GM12878 (cell line): ENCODE measurements at regions not wholly inside any gene's neighbourhood (a gene's known extent, or its start where the extent isn't known, plus 50 kb on each side); places are given as distances from the start of the nearest gene placed in this dataset.

Experiments
- ATAC-seq: fragments of 200-7000 bp; cut with Tn5 transposase; 3 replicates; pipeline ENCODE4 v1.9.1; 2020; ENCODE audit warnings: mild to moderate bottlenecking, moderate library complexity
- BruUV-seq: library from RNA; stranded (reverse); fragments of 400-500 nt; replicated peaks from 2 replicates; lab custom pipeline; 2021; lab: Mats Ljungman, UMichigan
- CTCF ChIA-PET: fragments of 300-600 bp; sonication (Branson Sonifier 250); formaldehyde crosslinking; extraction: SDS; loops from one replicate; lab custom pipeline; 2021; ENCODE audit warnings: inconsistent platforms; lab: Yijun Ruan, JAX
- POLR2A ChIA-PET: fragments of 350-600 bp; formaldehyde crosslinking; extraction: SDS; loops from one replicate; lab custom pipeline; 2021; ENCODE audit warnings: inconsistent platforms; lab: Charles Lee
- RAD21 ChIA-PET: fragments of 300-600 bp; sonication (Branson Sonifier 250); formaldehyde crosslinking; loops from one replicate; lab custom pipeline; 2023; ENCODE audit warnings: antibody characterized with exemption; ENCODE audit not compliant: unreplicated experiment; lab: Charles Lee
- SMC1A ChIA-PET: fragments of 300-600 bp; sonication (Branson Sonifier 250); formaldehyde crosslinking; loops from one replicate; lab custom pipeline; 2023; ENCODE audit not compliant: unreplicated experiment, uncharacterized antibody; lab: Charles Lee
- DNase-seq: peaks from one replicate; pipeline ENCODE4 v3.0.0-alpha.2; 2011; ENCODE audit warnings: low read depth, low spot score
- FAIRE-seq: peaks from 3 replicates; lab custom pipeline; 2011; peaks lifted over from hg19 to GRCh38; lab: Jason Lieb, UNC
- H2AFZ ChIP-seq: 2 replicates; pipeline ENCODE4 v1.6.0; 2011; ENCODE audit warnings: low read depth, low read length, control low read depth; ENCODE audit not compliant: control insufficient read depth
- H3K27ac ChIP-seq: 2 replicates; pipeline ENCODE4 v1.5.1; 2011; ENCODE audit warnings: control low read depth; ENCODE audit not compliant: control insufficient read depth, insufficient read depth
- H3K27me3 ChIP-seq, 2 experiments: replicated peaks in 1 of 2; 2 replicates each; pipeline versions ENCODE4 v1.6.0 to v1.6.1; 2011; ENCODE audit warnings: low read length in 1 of 2; ENCODE audit not compliant: control insufficient read depth in 2 of 2, insufficient read depth in 2 of 2
- H3K36me3 ChIP-seq, 2 experiments: 2 replicates each; pipeline ENCODE4 v1.5.1; 2011; ENCODE audit warnings: low read length in 1 of 2; ENCODE audit not compliant: control insufficient read depth in 2 of 2, insufficient read depth in 2 of 2
- H3K4me1 ChIP-seq: 2 replicates; pipeline ENCODE4 v1.6.1; 2011; ENCODE audit warnings: mild to moderate bottlenecking, low read length, moderate library complexity, mixed read lengths; ENCODE audit not compliant: control insufficient read depth, insufficient read depth
- H3K4me2 ChIP-seq: 2 replicates; pipeline ENCODE4 v1.6.0; 2011; ENCODE audit warnings: control low read depth; ENCODE audit not compliant: control insufficient read depth, insufficient read depth
- H3K4me3 ChIP-seq: fragments of 200-600 bp; sonication (generic); 2 replicates; pipeline ENCODE4 v1.5.1; 2016
- H3K79me2 ChIP-seq: 2 replicates; pipeline ENCODE4 v1.6.0; 2011; ENCODE audit warnings: low read length; ENCODE audit not compliant: control insufficient read depth, insufficient read depth
- H3K9ac ChIP-seq: 2 replicates; pipeline ENCODE4 v1.8.0; 2011; ENCODE audit warnings: low read length, control low read depth, mixed read lengths; ENCODE audit not compliant: control insufficient read depth, insufficient read depth
- H3K9me3 ChIP-seq: replicated peaks from 3 replicates; pipeline ENCODE4 v1.5.1; 2011; ENCODE audit warnings: mild to moderate bottlenecking, low read length; ENCODE audit not compliant: control insufficient read depth, insufficient read depth
- H4K20me1 ChIP-seq: 2 replicates; pipeline ENCODE4 v1.6.0; 2011; ENCODE audit not compliant: control insufficient read depth, insufficient read depth
- CBX3 ChIP-seq: fragments of 200-600 bp; sonication (generic); IDR thresholded peaks from 2 replicates; pipeline ENCODE4 v1.6.1; 2016; ENCODE audit warnings: low read depth, borderline replicate concordance
- HDGF ChIP-seq: fragments of 450-650 bp; IDR thresholded peaks from 2 replicates; pipeline ENCODE4 v1.6.1; 2016; ENCODE audit warnings: antibody characterized with exemption
- NFXL1 ChIP-seq: fragments of 450-650 bp; IDR thresholded peaks from 2 replicates; pipeline ENCODE4 v1.6.1; 2017; ENCODE audit warnings: antibody characterized with exemption, mild to moderate bottlenecking, borderline replicate concordance
- STAT3 ChIP-seq: IDR thresholded peaks from 2 replicates; pipeline ENCODE4 v1.6.1; 2011; ENCODE audit warnings: low read depth, low read length, improper control_type of control experiment
- ZBTB40 ChIP-seq: fragments of 450-650 bp; IDR thresholded peaks from 2 replicates; pipeline ENCODE4 v1.6.1; 2016; ENCODE audit warnings: mild to moderate bottlenecking, moderate library complexity, borderline replicate concordance
- ZNF24 ChIP-seq: fragments of 450-650 bp; IDR thresholded peaks from 2 replicates; pipeline ENCODE4 v1.6.1; 2017; ENCODE audit warnings: antibody characterized with exemption, mild to moderate bottlenecking
- in situ Hi-C: fragments of 300-500 bp; cut with MboI; formaldehyde crosslinking; loops from 9 replicates; pipeline ENCODE4 v1.14.3; 2018; ENCODE audit warnings: mixed read lengths
- intact Hi-C: fragments of 100-400 bp; cut with micrococcal nuclease; formaldehyde crosslinking; loops from one replicate; pipeline ENCODE4 v1.14.2; 2022; ENCODE audit not compliant: unreplicated experiment
- TF ChIP-seq, protein P1 (sequence below): fragments of 450-650 bp; IDR thresholded peaks from 2 replicates; pipeline ENCODE4 v1.6.1; 2017; ENCODE audit warnings: mild to moderate bottlenecking, low read depth, inconsistent platforms; ENCODE audit not compliant: poor library complexity, severe bottlenecking
- TF ChIP-seq, protein P2 (sequence below): fragments of 450-650 bp; formaldehyde crosslinking; IDR thresholded peaks from 2 replicates; pipeline ENCODE4 v1.4.0; 2020; ENCODE audit warnings: mild to moderate bottlenecking, moderate library complexity

- TF ChIP-seq, protein P1, sequence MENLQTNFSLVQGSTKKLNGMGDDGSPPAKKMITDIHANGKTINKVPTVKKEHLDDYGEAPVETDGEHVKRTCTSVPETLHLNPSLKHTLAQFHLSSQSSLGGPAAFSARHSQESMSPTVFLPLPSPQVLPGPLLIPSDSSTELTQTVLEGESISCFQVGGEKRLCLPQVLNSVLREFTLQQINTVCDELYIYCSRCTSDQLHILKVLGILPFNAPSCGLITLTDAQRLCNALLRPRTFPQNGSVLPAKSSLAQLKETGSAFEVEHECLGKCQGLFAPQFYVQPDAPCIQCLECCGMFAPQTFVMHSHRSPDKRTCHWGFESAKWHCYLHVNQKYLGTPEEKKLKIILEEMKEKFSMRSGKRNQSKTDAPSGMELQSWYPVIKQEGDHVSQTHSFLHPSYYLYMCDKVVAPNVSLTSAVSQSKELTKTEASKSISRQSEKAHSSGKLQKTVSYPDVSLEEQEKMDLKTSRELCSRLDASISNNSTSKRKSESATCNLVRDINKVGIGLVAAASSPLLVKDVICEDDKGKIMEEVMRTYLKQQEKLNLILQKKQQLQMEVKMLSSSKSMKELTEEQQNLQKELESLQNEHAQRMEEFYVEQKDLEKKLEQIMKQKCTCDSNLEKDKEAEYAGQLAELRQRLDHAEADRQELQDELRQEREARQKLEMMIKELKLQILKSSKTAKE, result no peak
Observed at GRCh38 chr14:27863166-27863565, 903.4 kb upstream of the FOXG1 start (continued).

DNA sequence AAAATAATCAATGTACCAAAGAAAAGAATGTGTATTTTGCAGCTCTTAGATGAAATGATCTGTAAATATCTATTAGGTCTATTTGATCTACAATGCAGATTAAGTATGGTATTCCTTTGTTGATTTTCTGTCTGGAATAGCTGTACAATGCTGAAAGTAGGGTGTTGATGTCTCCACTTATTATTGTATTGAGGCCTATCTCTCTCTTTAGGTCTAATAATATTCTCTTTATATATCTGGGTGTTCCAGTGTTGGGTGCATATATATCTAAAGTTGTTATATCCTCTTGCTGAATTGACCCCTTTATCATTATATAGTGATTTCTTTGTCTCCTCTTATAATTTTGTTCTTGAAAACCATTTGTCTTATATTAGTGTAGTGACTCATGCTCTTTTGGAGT is 885.5 kb upstream of the FOXG1 start:
- Histone ChIP-seq H3K36me3 (no peaks in the 10 kb centered on the region), H3K79me2 (no peaks in the 10 kb centered on the region), H3K9me3 (no peaks in the 10 kb centered on the region), H3K27ac (no peak overlapping the region), H3K4me1 (no peaks in the 10 kb centered on the region), H3K27me3 (no peaks in the 10 kb centered on the region), H3K4me3 (no peak overlapping the region), H3K4me2 (no peak overlapping the region), H3K9ac (no peak overlapping the region), H2AFZ (no peak overlapping the region), H4K20me1 (no peaks in the 10 kb centered on the region)
- ChIA-PET CTCF (no interaction called here), RAD21 (no interaction called here), POLR2A (no interaction called here), SMC1A (no interaction called here)
- intact Hi-C loops (no loop called here), in situ Hi-C loops (no loop called here)
- no peak for ATAC-seq
- BruUV-seq, result no TSS peak
- no peak for DNase-seq
- FAIRE-seq, result no peak
- TF ChIP-seq STAT3 (no peak), NFXL1 (no peak), ZNF24 (no peak), ZBTB40 (no peak), HDGF (no peak), CBX3 (no peak)
- TF ChIP-seq, protein P2, sequence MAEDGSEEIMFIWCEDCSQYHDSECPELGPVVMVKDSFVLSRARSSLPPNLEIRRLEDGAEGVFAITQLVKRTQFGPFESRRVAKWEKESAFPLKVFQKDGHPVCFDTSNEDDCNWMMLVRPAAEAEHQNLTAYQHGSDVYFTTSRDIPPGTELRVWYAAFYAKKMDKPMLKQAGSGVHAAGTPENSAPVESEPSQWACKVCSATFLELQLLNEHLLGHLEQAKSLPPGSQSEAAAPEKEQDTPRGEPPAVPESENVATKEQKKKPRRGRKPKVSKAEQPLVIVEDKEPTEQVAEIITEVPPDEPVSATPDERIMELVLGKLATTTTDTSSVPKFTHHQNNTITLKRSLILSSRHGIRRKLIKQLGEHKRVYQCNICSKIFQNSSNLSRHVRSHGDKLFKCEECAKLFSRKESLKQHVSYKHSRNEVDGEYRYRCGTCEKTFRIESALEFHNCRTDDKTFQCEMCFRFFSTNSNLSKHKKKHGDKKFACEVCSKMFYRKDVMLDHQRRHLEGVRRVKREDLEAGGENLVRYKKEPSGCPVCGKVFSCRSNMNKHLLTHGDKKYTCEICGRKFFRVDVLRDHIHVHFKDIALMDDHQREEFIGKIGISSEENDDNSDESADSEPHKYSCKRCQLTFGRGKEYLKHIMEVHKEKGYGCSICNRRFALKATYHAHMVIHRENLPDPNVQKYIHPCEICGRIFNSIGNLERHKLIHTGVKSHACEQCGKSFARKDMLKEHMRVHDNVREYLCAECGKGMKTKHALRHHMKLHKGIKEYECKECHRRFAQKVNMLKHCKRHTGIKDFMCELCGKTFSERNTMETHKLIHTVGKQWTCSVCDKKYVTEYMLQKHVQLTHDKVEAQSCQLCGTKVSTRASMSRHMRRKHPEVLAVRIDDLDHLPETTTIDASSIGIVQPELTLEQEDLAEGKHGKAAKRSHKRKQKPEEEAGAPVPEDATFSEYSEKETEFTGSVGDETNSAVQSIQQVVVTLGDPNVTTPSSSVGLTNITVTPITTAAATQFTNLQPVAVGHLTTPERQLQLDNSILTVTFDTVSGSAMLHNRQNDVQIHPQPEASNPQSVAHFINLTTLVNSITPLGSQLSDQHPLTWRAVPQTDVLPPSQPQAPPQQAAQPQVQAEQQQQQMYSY, result no peak
